GM11168 (cell line): ENCODE measurements at regions not wholly inside any gene's neighbourhood (a gene's known extent, or its start where the extent isn't known, plus 50 kb on each side); places are given as distances from the start of the nearest gene placed in this dataset.

ENCODE experiments used
- in situ Hi-C: fragments of 300-500 bp; cut with MboI; formaldehyde crosslinking; loops from one replicate; pipeline ENCODE4 v1.12.0; 2022; ENCODE audit warnings: low sequenced_read_pairs; ENCODE audit not compliant: unreplicated experiment

- in situ Hi-C loops, result no loop called here
These were observed 67.1 kb upstream of the SNX2 start for GRCh38 chr5:122707796-122708195.

GRCh38 chr5:122713041-122713440, 61.8 kb upstream of the SNX2 start:
- in situ Hi-C loops, result no loop called here

- in situ Hi-C loops, result no loop called here
These were observed 59.8 kb upstream of the SNX2 start for GRCh38 chr5:122715095-122715494.

- in situ Hi-C loops, result no loop called here
These were observed 56.3 kb upstream of the SNX2 start for GRCh38 chr5:122718611-122719010.

GRCh38 chr5:122719991-122720746, 54.7 kb upstream of the SNX2 start:
- in situ Hi-C loops, result no loop called here

GRCh38 chr5:122721127-122721526, 53.8 kb upstream of the SNX2 start:
- in situ Hi-C loops, result no loop called here

GRCh38 chr5:122722341-122722740, 52.5 kb upstream of the SNX2 start:
- in situ Hi-C loops, result no loop called here

GRCh38 chr5:122723606-122724352, 51.1 kb upstream of the SNX2 start:
- in situ Hi-C loops, result no loop called here
